GM19468 (cell line): ENCODE measurements at regions not wholly inside any gene's neighbourhood (a gene's known extent, or its start where the extent isn't known, plus 50 kb on each side); places are given as distances from the start of the nearest gene placed in this dataset.

Experiments
- ATAC-seq: cut with Tn5 transposase; IDR thresholded peaks from one replicate; pipeline ENCODE4 v1.9.1; 2021; ENCODE audit warnings: mild to moderate bottlenecking, moderate library complexity, moderate number of reproducible peaks; ENCODE audit not compliant: unreplicated experiment; ENCODE audit errors: extremely low read depth

DNA sequence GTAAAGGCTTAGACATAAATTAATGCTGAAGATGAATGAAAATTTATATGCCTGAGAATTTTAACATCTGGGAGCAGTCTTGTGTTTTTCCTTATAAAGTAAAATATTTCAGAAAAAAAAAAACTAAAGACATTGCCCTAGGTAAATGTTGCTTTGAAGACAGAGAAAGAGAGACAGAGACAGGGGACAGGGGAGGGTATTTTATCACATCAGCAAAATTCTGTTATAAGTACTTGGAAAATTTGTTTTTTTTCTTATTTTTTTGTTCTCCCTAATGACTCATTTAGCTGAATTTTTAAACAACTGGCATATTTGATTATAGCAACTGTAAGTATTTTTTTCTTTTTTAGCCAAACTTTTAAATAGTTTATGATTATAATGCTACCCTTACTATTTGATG lies 1540.6 kb upstream of the GBE1 start:
- ATAC-seq, result no peak

DNA sequence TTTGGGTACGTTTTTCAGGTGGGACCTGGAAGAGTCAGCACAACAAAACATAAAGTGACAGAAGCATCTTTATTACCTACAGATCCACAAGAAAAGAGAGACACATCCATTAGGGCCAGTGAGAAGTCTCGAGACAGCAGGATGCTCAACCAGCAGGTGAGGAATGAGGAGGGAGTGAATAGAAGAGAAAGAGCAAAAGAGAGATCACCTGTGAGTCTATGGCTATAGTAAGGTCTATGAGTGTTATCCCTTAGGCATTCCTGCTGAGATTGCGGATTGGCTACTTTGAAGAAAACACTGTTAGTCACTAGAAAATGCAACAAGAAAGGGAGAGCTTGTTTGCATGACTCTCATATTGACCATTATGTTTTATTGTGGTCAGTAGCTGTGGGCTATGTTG lies 1556.2 kb upstream of the GBE1 start:
- no peak for ATAC-seq

DNA sequence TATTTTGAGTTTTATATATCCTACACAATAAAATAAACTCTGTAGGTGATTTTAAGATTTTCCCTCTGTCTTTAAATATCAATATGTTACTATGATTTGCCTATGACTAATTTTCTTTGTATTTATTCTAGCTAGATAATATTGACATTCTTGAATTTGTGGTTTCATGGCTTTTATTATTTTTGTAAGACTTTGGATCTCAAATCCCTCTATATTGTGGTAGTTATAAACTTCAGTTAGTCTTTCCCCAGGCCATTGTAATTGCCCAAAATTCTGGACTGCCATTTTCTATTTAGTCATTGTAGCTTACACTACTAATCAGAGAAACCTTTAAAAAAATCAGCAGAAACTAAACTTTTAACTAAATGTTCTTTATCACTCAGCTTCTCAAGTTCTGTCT lies 1559.3 kb upstream of the GBE1 start:
- ATAC-seq, result no peak

DNA sequence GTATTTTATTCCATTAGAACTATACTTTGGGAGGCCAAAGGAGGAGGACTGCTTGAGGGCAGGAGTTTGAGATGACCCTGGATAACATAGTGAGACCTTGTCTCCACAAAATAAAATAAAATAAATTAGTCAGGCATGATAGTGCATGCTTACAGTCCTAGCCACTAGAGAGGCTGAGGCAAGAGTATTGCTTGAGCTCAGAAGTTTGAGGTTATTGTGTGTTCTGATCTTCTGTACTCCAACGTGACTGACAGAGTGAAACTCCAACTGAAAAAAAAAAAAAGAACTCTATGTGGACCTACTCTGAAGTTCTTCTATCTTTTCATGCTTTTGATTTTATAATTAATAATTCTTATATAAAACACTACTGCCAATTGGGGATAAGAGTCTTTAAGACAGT lies 1560.0 kb upstream of the GBE1 start:
- ATAC-seq, result no peak

DNA sequence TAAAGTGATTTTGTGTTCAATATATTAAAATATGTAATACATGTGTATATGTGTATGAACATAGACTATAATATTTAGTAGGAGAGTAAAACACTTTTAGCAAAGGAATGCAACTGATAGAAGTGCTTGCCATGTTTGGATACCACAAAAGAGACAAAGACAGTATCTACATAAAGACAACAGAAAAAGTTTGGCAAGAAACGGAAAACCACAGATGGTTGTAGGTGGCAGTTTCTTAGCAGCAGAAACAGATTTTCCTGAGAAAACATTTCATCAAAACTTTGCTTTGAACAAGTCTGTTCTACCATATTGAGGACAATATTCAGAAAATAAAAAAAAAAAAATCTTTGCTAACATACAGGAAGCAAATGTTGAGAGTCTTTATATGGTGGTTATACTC lies 1560.4 kb upstream of the GBE1 start:
- ATAC-seq, result no peak

DNA sequence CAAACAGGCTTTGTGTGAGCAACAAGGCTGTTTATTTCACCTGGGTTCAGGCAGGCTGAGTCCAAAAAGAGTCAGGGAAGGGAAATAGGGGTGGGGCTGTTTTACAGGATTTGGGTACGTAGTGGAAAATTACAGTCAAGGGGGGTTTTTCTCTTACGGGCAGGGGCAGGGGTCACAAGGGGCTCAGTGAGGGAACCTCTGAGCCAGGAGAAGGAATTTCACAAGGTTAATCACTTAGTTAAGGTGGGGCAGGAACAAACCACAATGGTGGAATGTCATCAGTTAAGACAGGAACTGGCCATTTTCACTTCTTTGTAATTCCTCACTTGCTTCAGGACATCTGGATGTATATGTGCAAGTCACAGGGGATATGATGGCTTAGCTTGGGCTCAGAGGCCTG lies 1592.8 kb upstream of the GBE1 start:
- no peak for ATAC-seq

DNA sequence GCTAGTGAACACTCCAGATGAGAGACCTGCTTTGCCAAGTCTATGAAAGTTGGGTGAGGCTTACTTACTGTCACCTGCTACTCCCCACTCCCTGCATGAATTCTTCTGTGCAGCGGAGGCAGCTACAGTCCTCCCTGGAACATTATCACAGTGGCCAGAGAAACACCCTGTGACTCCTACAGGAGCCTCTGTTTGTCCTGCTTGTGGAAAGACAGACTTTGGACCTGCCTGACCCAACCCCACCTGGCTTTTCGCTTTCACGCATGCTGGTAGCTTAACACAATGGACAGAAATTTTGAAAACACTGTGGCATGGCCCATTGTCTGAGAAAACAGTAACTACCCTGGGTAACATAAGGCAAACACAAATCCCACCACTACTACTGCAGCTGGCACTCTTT lies 1565.5 kb upstream of the CADM2 start:
- no peak for ATAC-seq

DNA sequence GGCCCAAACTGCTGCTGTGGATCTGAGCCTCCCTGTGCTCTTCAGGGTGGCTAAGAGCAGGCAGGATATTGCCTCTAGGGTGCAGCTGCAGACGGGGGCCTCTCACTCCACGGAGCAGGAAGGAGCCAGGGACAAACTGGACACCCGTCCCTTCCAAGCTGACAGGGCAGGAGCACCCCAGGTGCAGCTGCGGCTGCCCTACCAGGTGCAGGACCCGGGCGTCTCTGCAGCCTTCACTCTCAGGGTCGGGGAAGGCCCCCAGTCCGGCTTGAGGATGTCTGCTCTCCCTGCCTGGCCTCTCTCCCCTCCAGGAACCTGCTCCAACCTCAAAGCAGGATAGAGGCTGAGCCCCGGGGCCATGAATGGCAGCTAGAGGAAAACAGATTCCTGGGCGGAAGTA lies 1554.9 kb upstream of the CADM2 start:
- ATAC-seq, result no peak

DNA sequence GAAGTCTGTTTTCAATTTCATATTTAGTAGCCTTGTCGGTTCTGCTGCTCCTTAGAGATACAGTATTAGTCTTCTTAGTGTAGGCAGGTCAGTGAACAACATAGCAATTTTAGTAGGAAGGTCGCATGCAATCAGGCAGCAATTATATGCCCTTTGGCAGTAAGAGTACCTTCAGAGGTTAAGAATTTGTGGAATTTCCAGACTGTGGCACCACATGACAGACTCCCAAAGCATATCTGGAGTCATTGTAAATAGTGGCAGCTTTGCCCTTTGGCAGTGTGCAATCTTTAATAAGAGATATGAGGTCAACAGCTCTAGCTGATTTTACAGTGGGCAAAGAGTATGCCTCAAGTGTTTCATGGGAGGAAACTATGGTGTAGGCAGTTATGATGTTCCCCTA lies 1532.5 kb upstream of the CADM2 start:
- ATAC-seq, result no peak

DNA sequence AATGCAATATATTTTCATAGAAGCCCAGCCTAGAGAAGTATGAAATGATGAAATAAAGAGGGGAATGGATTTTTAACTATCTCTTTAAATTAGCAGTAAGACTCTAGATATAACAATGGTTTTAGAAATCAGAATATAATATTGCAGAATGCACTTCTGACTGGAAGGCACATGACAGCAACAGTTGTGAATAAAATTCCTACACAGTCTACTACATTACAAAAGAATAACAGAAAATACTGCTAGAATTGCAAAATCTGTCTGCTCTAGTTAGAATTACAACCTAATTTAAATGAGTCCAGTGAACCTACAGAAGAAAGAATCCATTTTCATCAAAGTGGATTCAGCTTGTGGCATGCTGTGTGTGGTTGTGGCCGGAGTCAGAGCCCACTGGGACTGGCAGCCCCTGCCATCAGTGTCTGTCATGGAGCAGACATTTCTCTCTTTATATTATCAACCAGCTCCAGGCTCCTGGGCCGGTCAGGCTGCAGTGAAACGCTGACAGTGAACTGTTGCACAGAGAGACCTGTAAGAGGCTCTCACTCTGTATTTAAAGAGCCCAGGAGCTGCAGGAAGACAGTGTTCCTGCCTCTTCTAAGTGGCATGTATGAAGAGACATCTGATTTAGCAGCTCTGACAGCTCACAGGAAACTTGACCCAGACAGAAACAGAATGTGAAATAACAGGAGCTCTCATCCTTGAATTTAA lies 1523.8 kb upstream of the CADM2 start:
- no peak for ATAC-seq

DNA sequence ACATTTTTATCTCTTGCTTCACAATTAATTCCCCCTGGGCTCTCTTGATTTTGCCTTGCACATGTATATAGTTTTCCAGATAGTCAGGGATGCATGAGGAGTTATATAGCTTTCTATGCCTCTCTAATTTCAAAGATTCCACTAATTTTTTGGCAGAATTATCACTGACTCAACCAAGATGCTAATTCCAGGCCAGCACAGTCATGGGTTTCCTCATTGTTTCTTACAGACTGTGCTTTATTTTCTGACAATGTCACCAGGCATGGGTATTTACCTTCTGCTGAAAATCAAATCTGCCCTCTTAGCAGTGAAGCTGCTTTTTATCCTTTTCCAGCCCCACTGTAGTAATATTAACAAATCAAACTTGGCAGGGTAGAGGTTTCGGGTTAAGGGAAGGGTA lies 1520.6 kb upstream of the CADM2 start:
- ATAC-seq, result no peak

DNA sequence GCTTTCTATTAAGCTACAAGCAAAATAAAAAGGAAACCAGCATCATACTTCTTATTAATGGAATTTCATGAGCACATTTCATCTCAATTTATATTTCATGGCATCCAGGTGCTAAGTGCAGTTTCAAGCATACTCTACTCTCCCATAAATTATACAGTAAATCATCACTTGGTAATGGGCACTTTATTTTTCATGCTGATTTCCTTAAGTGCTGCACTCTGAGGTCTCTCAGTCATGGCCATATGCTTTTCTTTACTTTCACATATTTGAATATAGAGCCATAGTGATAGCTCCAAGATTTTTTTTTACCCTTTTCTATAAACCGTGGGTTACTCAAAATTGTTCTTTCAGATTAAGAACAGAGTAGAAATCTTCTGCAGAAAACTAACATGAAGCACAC lies 1505.7 kb upstream of the CADM2 start:
- ATAC-seq, result no peak

DNA sequence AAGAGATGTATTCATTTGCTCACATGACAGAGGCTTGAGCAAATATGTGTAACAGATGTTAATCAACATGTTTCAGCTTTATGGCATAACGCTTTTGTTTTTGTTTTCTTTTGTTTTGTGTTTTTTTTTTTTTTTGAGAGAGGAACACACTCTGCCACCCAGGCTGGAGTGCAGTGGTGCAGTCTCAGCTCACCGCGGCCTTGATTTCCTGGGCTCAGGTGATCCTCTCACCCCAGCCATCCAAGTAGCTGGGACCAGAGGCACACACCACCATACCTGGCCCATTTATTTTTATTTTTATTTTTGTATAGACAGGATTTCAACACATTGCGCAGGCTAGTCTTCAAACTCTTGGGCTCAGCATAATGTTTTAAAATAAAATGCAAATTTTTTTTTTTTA lies 1504.4 kb upstream of the CADM2 start:
- ATAC-seq, result no peak

DNA sequence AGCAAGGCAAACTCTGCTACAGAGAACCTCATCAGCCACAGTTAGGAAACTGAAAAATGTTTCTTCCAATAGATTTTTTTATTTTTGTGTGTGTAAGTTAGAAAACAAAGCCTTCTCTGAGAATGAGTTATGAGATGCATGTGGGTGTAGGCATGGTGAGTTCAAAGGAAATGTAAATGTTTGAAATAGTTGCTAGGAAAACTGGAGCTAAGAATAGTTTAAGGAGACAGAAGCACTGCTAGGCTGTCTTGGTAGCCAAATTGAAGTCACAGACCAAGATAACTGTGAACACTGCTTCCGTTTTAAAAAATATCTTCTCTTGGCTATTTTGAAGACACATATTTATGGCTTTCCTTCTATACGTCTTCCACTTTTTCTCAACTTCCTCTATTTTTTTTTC lies 1501.2 kb upstream of the CADM2 start:
- ATAC-seq, result no peak

DNA sequence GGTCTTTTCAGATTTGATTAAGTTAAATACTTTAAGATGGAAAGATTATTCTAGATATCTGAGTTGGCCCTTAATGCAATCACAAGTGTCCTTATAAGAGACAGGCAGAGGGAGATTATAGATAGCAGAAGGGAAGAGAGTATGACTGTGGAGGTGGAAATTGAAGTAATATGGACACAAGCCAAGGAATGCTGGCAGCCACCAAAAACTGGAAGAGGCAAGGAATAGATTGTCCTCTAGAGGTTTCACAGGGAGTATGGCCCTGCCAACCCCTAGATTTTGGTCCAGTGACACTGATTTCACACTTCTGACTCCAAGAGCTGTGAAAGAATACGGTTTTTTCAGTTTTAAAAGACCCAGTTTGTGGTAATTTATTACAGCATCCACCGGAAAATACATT lies 1498.7 kb upstream of the CADM2 start:
- ATAC-seq, result no peak

DNA sequence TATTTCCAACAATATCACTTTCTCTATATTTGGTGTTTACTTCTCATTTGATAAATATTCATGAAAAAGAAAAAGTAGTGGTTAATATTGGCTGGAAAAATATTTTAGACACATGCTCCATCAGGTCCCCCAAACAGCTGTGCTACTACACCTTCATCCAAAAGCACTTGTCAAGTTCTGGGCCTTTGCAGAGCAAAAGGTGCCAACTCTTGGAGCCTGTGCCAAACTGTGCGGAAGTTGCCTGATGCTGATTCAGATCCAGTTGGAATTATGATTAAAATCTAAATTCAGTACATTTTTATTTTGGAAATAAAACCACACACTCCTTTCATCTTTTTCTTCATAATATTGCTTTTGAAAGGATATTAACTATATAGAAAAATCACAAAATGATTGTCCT lies 1497.4 kb upstream of the CADM2 start:
- ATAC-seq, result no peak

DNA sequence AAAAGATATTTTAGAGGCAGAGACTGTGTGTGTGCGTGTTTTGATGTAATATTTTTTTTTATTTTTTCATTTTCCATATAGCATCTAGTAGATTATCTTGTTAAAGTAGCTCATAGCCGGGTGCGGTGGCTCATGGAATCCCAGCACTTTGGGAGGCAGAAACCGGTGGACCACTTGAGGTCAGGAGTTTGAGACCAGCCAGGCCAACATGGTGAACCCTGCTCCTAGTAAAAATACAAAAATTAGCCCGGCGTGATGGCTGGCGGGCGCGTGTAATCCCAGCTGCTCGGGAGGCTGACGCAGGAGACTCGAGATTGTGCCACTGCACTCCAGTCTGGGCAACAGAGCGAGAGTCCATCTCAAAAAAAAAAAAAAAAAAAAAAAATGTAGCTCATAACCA lies 1481.2 kb upstream of the CADM2 start:
- no peak for ATAC-seq

DNA sequence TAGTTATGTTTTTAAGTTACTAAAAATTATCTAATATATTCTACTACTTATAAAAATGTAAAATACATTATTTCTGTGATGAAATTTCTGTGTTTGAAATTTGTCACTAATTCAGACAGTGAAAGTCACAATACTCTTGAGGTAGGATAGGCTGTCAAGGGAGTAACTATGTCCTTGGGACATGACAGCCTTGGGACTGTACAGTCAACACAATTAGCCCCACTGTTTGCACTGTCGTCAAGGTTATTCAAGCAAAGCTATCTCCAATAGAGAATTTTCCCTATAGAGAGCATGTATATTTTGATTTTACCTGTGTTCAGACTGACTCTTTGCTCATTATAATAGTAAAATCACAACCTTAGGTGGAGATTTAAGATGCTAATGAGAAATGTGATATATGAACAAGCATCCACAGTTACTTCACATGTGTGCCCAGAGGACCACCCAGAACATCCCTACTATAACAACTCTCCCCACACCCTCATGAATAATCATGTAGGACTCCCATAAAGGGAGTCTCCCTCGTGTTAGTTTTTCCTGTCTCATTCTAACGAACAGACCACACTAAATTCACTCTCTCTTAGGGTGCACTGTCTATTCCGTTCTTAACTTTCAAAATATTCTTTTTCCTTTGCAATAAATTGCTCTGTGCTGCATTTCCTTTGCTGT lies 1476.3 kb upstream of the CADM2 start:
- no peak for ATAC-seq

DNA sequence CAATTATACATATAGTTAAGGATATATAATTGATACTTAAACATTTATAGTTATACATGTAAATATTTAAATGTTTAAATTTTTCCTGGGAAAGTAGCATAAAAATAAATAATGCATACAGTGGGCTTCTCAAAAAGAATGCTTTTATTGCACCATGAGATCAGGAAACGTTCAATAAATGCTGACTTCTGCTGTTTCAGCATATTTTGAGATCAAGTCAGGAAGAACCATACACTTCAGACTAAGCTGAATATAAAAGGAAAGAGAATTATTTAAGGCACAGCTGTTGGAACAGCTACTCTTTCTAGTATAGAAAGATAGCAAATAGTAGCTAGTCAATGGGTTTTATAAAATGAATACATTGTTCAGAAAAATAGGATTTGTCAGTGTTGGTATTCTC lies 1462.3 kb upstream of the CADM2 start:
- ATAC-seq, result no peak

DNA sequence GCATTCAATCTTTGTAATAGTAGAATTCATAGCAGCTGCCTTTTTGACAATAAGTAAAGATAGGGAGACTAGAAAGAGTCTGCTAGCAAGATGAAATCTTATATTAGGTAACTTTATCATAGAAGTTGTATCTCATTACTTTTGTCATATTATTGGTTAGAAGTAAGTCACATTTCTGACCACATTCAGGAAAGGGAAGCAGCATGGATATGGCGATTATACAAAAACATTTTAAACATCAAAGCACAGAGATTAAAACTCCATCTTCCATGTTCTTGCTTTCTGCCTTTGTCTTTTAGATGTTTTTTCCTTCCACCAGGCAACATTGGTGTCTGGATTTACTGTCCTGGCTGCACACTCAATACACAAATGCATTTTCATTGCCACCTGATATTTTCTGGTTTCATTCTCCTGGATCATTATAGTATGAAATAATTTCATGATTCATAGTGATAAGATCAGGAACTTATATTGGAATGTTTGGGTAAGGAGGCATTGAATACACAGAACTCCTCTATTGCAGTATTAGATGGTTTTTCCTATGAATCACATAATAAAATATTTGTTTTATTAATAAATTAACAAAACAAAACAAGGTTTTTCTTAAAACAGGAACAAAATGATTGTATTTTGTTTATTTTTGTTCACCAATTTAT lies 1460.3 kb upstream of the CADM2 start:
- ATAC-seq, result no peak

DNA sequence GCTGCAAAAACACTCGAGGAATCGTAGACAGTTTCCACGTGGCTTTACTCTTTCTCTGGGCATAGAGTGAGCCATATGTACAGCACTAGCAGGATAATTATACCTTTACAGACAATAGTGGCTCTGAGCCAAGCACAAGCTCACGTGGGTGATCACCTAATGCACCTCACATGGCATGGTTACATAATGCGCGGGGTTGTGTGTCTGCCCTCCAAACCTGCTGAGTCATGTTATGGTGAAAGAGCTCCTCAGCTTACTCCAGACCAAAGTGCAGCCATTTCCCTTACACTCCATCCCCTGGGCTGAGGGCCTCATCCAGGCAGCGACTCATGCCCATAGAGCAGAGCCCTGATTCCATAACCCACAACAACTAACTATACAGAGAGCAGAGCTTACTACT lies 1458.4 kb upstream of the CADM2 start:
- ATAC-seq, result no peak

DNA sequence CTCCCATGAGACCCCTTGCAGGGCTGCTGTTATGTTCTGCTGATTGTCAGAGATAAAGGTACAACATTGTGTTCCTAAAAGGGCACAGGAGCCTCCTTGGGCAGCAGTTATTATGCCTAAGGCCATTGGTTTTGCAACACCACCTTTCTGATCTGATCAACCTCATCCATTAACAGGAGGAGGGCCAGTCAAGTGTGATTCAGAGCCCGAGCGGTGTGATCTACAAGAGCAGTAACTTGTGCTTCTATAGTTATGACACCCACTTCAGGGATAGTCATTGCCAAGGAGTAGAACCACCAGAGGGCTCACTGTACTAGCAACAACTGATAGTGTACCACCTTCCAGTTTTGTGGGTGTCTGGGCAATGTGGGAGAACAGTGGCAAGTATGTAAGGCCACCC lies 1457.9 kb upstream of the CADM2 start:
- no peak for ATAC-seq
